GM18505 (cell line): ENCODE measurements at regions not wholly inside any gene's neighbourhood (a gene's known extent, or its start where the extent isn't known, plus 50 kb on each side); places are given as distances from the start of the nearest gene placed in this dataset.

ENCODE experiments used
- ATAC-seq: cut with Tn5 transposase; IDR thresholded peaks from one replicate; pipeline ENCODE4 v1.9.1; 2021; ENCODE audit not compliant: unreplicated experiment
- POLR2A ChIP-seq: IDR thresholded peaks from 4 replicates; pipeline ENCODE4 v1.6.1; 2011; ENCODE audit warnings: borderline replicate concordance; ENCODE audit not compliant: insufficient read depth, insufficient read length; ENCODE audit errors: extremely low read depth

DNA sequence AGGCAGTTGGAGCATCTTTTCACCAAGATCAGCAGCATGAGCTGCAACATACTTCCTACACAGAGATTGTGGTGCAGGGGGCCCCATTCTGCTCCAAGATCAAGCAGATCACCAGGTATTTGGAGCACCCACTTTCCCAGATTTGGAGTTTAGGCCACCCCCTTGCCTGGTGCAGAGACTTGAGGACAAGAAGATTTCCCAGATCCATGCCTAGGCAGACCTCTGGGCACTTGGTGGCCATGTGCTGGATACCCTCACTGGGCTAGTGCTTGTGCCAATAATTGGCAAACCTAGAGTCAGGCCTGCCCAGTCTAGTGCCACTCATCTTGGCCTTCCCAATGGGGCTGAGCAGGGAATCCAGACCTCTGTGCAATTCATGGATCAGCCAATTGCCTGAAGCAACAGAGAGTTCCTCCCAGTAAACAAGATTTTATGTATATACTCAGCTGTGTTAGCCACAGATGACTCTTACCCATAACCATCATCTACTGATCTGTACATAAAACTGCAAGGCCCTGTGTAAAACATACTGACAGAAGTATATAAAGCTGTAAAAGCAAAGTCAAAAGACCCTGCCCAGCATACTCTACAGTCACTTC lies 228.4 kb upstream of the EMCN start:
- no peak for TF ChIP-seq POLR2A
- ATAC-seq, result no peak

DNA sequence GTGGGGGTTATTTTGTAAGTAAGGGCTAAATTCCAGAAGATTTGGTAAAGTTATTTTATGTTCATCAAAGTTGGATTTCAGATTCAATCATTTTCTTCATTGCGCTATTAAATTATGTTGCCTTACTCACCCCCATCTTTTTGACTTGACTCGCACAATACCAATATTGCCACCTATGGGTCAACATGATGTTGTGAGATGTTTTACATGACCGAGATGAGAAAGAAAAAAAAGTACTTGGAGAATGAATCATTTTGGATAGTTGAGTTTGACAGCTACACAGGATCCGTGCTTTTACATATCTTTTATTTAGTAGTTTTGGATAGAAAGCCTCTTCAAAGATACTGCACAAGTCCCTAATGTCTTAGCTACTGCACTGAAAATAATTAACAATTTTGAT lies 224.2 kb upstream of the EMCN start:
- no peak for ATAC-seq
- TF ChIP-seq POLR2A, result no peak

DNA sequence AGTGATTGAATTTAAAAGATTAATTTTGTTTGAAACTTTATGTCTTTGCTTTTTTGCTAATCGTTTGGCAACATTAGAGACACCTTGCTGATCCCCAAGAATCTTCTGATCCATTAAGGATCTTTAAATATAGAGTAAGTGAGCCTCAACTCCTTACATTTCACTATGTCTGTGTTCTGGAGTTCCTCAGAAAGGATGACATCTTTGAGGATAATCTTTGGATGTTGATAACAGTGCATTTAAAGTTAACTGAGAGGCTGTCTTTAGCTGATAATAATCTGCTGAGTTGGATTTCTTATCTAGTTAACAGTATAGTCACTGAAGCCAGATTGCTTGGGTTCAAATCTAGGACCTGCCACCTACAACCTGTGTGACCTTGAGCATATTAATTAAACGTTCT lies 221.6 kb upstream of the EMCN start:
- no peak for ATAC-seq
- TF ChIP-seq POLR2A, result no peak

DNA sequence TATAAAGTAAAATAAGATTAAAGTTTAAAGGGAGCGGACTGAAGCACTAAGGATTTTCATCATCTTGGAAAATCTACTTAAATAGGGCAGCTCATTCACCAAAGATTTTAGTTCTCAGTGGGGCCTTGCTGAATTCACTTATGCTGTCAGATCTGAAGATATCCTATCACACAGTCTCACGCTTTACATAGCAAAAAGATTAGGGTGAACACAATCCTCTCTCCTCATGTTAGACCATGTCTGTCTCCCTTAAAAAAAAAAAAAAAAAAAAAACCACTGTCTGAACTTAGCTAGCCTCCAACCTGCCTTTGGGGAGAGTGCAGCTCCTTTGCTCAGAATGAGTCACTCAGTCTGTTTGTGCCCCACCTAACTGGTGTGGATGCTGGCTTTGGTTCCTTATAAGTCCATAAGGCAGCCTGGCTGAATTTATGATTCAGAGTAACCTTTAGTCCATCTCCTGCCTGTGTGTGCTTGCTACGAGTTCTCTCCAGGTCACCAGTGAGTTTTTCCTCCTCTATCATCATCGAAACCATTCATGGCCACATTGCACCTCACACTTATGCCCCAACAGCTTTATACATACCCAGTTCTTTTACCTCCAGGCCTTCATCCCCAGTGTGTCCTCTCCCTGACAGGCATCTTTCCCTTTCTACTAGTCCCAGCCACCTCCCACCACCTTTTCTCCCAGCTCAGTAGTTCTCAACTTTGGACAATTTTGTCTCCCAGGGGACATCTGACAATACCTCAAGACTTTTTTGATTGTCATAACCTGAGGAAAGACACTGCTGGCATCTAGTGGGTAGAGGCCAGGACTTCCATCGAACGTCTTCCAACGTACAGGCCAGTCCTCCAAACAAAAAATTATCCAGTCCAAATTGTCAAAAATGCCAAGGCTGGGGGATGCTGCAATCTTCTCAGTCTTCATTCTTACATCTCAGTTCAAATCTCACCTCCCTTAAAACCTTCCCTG lies 220.7 kb upstream of the EMCN start:
- no peak for ATAC-seq
- TF ChIP-seq POLR2A, result no peak

DNA sequence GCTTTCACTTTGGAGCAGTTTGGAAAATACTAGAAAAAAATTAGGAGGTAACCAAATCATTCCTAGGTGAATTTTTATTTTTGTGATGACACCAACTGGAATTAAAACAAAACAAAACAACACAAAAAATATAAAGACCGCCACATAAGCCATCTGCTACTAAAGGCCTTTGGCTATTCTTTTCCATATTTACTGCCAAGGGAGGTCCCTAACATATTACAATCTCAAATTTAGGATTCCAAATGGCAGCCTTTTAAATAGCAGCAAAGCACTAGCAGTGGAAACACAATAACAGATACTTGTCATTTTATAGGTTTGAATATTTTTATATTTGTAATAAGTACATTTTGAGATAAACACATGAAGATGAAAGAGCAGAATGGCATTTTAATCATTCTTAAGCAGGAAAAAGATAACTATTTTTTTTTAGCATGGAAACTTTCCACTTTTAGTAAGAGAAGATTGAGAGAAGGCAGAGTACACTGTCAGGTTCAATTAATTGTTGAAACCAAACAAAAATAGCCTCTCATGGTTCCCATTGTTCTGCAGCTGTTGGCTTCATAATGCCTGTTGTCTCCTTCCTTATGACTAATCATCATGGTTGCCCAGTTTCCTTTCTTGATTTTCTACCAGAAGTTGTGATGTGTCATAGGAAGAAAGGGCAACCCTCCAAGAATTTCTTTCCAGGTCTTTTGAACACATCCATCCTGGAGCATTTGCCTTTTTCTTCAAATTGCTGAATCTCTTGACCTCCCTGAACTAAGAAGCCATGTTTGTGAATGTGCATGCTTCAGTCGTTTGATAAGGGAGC lies 219.0 kb upstream of the EMCN start:
- no peak for ATAC-seq
- no peak for TF ChIP-seq POLR2A

DNA sequence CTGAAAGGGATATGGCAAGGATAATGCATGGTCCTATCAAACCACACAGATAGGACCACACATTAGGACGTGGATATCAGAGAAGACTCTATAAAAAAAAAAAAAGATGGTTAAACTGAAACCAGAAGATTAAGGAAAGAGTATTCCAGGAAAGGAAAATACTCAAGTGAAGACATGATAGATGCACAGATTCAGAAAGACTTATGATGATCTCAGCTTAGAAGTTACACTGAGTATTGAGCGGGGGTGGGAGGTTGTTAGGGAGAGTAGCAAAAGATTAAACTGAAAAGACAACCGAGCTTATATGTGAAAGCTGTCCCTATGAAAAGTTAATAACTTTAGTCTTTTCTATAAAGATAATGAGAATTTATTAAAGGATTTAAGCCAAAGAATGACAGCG lies 211.0 kb upstream of the EMCN start:
- no peak for TF ChIP-seq POLR2A
- ATAC-seq, result no peak

DNA sequence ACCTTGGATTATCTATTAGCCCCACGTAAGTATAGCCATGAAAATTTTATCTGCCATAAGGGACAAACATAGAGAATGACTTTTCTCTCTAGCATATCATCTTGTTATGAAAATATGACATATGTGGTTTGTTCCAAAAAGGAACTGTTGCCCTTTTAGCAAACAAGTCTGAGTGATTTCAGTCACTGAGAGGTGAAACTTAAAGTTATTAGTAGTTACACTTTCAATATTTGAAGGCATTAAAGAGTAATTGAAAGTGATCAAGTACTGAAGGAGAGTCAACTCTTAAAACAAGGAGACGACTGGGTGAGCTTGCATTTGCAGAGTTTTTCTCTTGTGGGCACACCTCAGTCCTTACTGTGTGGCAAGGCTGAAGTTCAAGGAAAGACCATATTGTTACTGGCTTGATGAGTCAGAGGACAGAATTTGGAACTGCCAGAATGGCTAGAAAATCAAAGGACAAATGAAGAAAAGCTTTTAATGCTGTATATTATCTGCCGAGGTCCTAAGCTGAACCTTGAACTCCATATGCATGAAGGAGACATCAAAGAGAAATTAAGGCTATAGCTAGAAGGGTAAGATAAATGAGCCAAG lies 205.1 kb upstream of the EMCN start:
- no peak for TF ChIP-seq POLR2A
- ATAC-seq, result no peak

DNA sequence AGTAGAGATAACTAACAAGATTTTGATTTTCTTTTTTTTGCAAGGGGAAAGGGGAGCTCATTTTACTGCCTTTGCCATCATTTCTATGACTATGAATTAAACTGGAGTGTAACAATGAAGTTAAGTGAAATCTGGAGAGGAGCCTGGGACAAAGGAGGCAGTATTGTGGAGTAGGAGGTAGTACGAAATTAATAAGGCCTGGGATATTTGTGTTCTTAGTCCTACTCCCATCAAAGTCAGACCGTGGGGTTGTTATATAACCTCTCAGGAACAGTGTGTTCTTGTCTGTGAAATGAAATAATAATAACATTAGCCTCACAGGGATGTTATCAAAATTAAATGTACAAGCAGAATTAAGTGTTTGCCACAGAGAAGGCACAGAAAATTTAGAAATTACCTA lies 204.3 kb upstream of the EMCN start:
- ATAC-seq, result no peak
- TF ChIP-seq POLR2A, result no peak

DNA sequence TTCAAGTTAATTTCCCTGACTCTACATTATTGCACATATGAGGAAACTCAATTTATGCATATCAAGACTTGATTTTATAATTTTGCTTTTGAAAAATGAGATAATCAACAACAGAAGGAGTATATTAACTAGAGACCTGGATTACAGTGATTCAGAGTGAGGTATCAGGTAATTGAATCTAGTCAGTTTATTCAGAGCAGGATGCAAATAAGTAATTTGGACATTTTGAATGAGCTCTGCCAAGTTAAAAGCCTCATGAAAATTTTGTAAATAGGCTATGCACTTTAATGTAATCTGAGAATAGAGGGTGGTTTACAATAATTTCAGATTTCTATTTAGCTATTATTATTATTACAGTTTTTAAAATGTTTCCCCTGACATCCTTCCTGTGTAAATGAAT lies 203.7 kb upstream of the EMCN start:
- ATAC-seq, result no peak
- TF ChIP-seq POLR2A, result no peak

DNA sequence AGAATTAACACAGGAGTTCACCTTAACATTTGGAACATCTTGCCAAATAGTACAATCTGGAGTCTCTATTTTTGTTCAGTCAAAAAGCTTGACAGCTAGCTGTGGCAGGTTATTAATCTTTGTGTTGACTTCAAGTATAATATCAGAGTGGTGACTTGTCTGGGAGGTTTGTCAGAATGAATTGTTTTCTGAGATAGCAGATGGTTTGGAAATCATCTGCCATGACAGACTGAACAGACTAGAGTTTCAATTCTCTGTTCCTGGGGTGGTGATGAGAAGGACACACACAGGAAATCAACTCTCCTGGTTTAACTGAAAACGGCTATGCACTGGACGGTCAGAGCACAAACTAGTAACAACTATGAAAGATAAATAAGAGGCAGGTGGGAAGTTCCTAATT lies 203.3 kb upstream of the EMCN start:
- ATAC-seq, result no peak
- no peak for TF ChIP-seq POLR2A

DNA sequence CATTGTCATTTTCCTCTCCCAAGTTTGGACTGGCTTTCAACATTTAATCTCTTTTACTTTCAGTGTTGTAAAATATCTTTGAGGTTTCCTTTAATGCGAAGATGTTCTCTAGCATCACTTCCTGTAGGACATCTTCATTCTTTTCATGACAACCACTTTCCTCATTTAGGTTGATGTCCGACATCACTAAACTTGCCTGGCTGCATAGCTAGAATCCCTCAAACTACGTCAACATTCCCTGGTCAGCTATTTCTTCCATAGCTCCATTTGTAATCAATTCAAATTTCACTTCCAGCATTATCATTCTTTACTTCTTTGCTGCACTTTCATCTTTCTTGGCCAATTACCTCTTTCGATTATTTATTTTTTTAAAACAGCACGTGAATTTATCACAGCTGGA lies 198.6 kb upstream of the EMCN start:
- ATAC-seq, result no peak
- no peak for TF ChIP-seq POLR2A

DNA sequence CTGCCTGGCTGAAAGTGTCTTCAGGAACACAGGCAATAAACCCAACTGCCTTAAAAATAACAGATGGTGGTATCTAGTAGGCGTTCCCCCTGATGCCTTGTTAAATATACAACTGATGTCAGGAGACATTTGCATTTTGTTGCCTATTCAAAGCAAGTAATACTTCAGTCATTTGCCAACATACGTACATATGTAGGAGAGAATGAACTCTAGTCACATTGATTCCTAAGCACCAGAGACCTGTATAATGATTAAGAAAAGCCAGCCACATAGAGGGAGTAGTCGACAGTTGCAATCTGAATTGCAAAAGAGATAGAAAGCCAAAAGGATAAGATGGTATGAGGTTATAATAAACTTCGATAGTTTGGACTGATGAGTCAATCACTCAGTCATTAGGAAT lies 191.0 kb upstream of the EMCN start:
- no peak for TF ChIP-seq POLR2A
- no peak for ATAC-seq

DNA sequence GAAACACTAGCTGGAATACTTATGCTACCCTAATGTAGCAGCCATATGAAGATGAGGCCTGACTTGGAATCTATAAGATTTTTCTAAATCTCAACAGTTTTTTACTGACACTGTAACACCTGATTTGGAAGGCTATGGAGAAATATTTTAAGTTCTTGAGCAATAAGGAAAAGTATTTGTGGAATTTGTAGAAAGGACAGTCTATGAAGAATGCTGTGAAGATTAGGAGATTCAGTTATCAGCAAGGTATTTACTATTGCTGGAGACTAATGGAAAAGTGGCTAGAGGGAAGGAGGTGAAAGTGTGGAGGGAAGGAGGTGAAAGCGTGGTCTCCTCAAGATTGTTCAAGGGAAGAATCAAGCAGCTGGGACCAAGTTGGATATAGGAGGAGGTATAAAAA lies 190.0 kb upstream of the EMCN start:
- ATAC-seq, result no peak
- TF ChIP-seq POLR2A, result no peak
